ENCODE measurements at regions not wholly inside any gene's neighbourhood (a gene's known extent, or its start where the extent isn't known, plus 50 kb on each side); places are given as distances from the start of the nearest gene placed in this dataset.
A peak's percentile ranks its signal among the peaks of the same experiment; 100 is the strongest.

DNA sequence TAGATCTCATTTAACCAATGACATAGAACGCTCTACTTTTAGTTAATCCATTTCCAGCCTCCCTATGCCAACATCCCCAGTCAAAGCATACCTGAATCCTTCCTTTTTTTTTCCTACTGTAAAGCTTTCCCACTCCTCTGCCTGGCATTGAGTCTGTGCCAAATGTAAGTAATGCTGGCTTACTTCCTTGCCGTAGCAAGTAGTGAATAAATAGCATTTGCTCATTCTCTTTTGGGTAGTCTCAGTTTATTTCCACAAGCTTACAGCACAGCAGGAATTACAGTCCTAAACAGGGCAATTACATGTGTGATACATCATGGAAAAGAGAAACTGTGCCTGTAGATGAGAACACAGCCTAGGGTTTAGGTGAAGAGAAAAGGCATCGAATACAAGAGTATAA lies 352.6 kb upstream of the NEGR1 start:
- no peaks in the 10 kb centered on the region for H3F3A ChIP-seq (ENCODE audit: insufficient read depth, low read length)
- H3K4me2 ChIP-seq (ENCODE audit: low read length), result no peak overlapping the region
- no peaks in the 10 kb centered on the region for H3K9me3 ChIP-seq (ENCODE audit: low read length)
- no peaks in the 10 kb centered on the region for H3K36me3 ChIP-seq (ENCODE audit: insufficient read depth, low read length)
- H3K79me2 ChIP-seq (ENCODE audit: insufficient read depth, low read length), result no peaks in the 10 kb centered on the region
- H3K27ac ChIP-seq (ENCODE audit: low read depth, low read length, poor library complexity, severe bottlenecking), result no peak overlapping the region
- H3K9me2 ChIP-seq (ENCODE audit: low read depth, low read length), result no peaks in the 10 kb centered on the region
- no peak overlapping the region for H3K4me3 ChIP-seq (ENCODE audit: low read depth, low read length, poor library complexity, severe bottlenecking)
- no peak overlapping the region for H3K9ac ChIP-seq (ENCODE audit: low read length)
- no peak overlapping the region for H2AFZ ChIP-seq (ENCODE audit: low read length)
- no peak for TF ChIP-seq EZH2 (IDR thresholded peaks at IDR 0.05; ENCODE audit: borderline replicate concordance, low read length)
- TF ChIP-seq, protein P1, sequence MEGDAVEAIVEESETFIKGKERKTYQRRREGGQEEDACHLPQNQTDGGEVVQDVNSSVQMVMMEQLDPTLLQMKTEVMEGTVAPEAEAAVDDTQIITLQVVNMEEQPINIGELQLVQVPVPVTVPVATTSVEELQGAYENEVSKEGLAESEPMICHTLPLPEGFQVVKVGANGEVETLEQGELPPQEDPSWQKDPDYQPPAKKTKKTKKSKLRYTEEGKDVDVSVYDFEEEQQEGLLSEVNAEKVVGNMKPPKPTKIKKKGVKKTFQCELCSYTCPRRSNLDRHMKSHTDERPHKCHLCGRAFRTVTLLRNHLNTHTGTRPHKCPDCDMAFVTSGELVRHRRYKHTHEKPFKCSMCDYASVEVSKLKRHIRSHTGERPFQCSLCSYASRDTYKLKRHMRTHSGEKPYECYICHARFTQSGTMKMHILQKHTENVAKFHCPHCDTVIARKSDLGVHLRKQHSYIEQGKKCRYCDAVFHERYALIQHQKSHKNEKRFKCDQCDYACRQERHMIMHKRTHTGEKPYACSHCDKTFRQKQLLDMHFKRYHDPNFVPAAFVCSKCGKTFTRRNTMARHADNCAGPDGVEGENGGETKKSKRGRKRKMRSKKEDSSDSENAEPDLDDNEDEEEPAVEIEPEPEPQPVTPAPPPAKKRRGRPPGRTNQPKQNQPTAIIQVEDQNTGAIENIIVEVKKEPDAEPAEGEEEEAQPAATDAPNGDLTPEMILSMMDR (IDR thresholded peaks at IDR 0.05; ENCODE audit: low read length), result no peak
- no peaks in the 10 kb centered on the region for H3K4me1 ChIP-seq (ENCODE audit: insufficient read depth, low read length, severe bottlenecking)
- no peaks in the 10 kb centered on the region for H3K27me3 ChIP-seq (ENCODE audit: insufficient read depth, low read length)
- no peaks in the 10 kb centered on the region for H4K20me1 ChIP-seq (ENCODE audit: insufficient read depth, low read length)

DNA sequence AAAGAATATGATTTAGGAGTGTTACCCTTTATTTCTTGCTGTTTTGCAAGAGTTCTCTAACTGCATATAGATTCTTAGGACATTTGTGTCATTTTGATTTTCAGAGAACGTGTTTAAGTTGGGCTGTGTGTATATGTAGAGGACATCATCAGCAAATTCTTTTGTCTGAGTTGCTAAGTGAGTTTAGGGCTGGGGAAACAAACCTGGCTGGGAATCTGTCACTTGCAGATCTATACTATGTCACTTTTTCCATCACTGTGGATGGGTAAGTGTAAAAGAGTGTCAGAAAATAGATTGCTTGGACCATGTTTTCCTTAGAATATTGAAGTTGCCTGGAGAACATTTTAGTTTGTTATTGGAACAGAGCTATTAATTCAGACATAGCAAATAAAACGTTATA lies 349.1 kb upstream of the NEGR1 start:
- H3K9me3 ChIP-seq (ENCODE audit: low read length), result no peaks in the 10 kb centered on the region
- no peaks in the 10 kb centered on the region for H3K27me3 ChIP-seq (ENCODE audit: insufficient read depth, low read length)

DNA sequence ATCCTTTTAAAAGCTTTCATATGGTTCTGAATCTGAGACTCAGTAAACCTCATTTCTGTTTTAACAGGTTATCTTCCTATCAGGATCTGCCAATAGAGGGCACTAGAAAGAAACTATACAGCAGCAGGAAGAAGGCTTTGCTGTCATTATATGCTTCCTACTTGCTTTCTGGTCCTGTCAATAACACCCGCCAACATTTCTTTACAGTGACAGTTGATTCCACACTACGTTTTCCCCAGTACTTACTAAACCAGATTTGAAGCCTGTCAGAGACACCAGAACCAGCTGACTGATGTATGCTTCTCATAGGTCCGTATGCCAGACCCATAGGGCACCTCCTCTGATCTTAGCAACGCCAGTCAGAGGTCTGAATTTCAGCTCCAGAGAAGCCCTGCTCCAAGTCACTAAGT lies 341.0 kb upstream of the NEGR1 start:
- Histone ChIP-seq H3K9ac (ENCODE audit: low read length) (no peak overlapping the region), H3K9me3 (ENCODE audit: low read length) (no peaks in the 10 kb centered on the region), H3K9me2 (ENCODE audit: low read depth, low read length) (no peaks in the 10 kb centered on the region), H3K79me2 (ENCODE audit: insufficient read depth, low read length) (no peaks in the 10 kb centered on the region), H3K36me3 (ENCODE audit: insufficient read depth, low read length) (no peaks in the 10 kb centered on the region), H3K27ac (ENCODE audit: low read depth, low read length, poor library complexity, severe bottlenecking) (no peak overlapping the region), H3K4me2 (ENCODE audit: low read length) (peak overlapping the region; percentile 63), H3K4me1 (ENCODE audit: insufficient read depth, low read length, severe bottlenecking) (no peaks in the 10 kb centered on the region), H3K27me3 (ENCODE audit: insufficient read depth, low read length) (no peaks in the 10 kb centered on the region), H4K20me1 (ENCODE audit: insufficient read depth, low read length) (no peaks in the 10 kb centered on the region), H2AFZ (ENCODE audit: low read length) (peak overlapping the region; percentile 52; the same call in 1 of the 2 replicates), H3K4me3 (ENCODE audit: low read depth, low read length, poor library complexity, severe bottlenecking) (peak overlapping the region; percentile 34), H3F3A (ENCODE audit: insufficient read depth, low read length) (no peaks in the 10 kb centered on the region)
- no peak for TF ChIP-seq EZH2 (IDR thresholded peaks at IDR 0.05; ENCODE audit: borderline replicate concordance, low read length)
- TF ChIP-seq, protein P1 (IDR thresholded peaks at IDR 0.05; ENCODE audit: low read length), result peak; percentile 68

More for the DNA sequence above, 349.1 kb upstream of the NEGR1 start:
- Histone ChIP-seq H3K9ac (ENCODE audit: low read length) (no peak overlapping the region), H3F3A (ENCODE audit: insufficient read depth, low read length) (no peaks in the 10 kb centered on the region), H3K4me3 (ENCODE audit: low read depth, low read length, poor library complexity, severe bottlenecking) (no peak overlapping the region), H4K20me1 (ENCODE audit: insufficient read depth, low read length) (no peaks in the 10 kb centered on the region), H3K4me2 (ENCODE audit: low read length) (no peak overlapping the region), H3K4me1 (ENCODE audit: insufficient read depth, low read length, severe bottlenecking) (no peaks in the 10 kb centered on the region), H3K9me2 (ENCODE audit: low read depth, low read length) (no peaks in the 10 kb centered on the region), H3K79me2 (ENCODE audit: insufficient read depth, low read length) (no peaks in the 10 kb centered on the region), H3K36me3 (ENCODE audit: insufficient read depth, low read length) (no peaks in the 10 kb centered on the region), H2AFZ (ENCODE audit: low read length) (no peak overlapping the region), H3K27ac (ENCODE audit: low read depth, low read length, poor library complexity, severe bottlenecking) (no peak overlapping the region)
- TF ChIP-seq, protein P1 (IDR thresholded peaks at IDR 0.05; ENCODE audit: low read length), result no peak
- no peak for TF ChIP-seq EZH2 (IDR thresholded peaks at IDR 0.05; ENCODE audit: borderline replicate concordance, low read length)

All from OCI-LY1 (cell line).